HG02571 (cell line): ENCODE measurements at regions not wholly inside any gene's neighbourhood (a gene's known extent, or its start where the extent isn't known, plus 50 kb on each side); places are given as distances from the start of the nearest gene placed in this dataset.

Experiments
- ATAC-seq: cut with Tn5 transposase; IDR thresholded peaks from one replicate; pipeline ENCODE4 v1.9.1; 2021; ENCODE audit warnings: mild to moderate bottlenecking, moderate library complexity; ENCODE audit not compliant: unreplicated experiment

DNA sequence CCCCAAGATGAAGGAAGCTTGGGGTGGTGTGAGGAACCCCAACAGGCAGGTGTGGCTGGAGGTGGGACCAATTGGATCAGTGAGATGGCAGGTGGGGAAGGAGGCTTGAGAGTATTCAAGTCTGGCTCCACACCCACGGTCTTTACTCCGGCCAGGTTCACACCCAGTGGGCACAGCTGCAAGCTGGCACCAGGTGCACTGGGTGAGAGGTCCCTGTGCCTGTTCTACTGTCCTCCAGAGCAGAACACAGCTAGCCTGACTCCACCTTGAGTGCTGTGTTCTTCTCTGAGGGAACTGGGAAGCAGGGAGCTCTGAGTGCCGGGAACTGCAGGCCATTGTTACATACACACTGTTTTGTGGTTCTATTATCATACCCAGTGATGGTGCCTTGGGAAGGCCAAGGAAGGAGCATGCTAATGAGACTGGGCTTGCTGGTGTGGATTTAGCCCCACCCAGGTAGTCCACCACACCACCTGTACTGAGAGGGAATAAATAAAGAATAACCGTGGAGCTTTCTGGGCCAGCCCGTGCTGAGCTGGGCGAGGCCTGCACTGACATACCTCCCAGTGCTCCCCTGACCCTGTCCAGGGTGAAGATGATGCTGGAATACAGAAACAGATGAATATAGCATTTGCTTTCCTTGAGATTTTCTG lies 93.4 kb downstream of the ABHD5 start:
- no peak for ATAC-seq

DNA sequence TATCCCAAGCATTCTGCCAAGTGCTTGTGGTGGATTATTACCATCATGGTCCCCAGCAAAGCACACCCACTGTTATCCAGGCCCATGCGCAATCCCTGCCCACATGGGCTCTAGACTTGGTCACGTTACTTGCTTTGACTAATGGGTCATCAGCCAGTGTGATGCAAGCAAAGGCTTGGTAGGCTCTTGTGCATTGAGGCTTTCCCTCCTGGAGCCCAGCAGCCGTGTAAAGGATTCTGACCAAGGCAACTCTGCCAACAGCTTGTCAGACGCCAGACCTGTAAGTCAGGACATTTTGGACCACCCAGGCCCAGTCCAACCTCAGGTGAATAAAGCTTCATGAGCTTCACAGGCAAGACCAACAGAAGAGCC lies 93.9 kb downstream of the ABHD5 start:
- no peak for ATAC-seq

DNA sequence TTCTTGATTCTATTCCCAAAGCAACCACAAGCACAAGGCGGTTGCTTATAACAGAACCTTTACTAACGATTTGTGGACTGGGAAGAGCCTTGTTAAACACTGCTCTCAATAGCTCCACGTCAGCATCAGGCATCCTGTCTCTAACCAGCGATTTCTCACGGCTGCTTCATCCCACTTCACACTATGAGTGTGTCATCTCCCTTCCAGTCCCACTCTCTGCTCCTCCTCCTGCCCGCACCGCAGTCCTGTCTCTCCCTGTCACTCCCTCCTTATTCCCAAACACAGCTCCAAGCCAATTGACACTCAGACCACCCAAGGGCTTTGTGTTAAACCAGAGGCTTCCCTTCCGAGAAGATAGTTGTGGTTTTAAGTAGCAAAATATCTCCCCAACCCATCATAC lies 94.8 kb downstream of the ABHD5 start:
- ATAC-seq = no peak

DNA sequence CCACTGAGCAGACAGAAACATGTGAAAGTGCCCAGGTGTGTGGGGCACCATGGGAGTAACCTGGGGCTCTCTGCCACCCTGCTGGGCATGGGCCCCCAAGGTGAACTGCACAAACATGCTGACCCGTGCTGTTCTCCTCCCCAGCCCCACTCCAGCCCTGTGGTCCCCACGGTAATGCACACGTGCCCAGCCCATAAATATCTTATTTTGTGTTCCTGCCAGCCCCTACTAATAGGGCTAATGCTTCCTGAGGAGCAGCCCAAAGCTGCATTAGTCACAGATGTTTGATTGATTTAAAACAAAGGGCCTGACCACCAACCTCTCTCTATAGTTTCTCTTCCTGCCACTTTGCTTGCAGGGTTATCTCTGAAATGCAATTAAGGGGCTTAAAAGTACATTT lies 95.4 kb downstream of the ABHD5 start:
- no peak for ATAC-seq

DNA sequence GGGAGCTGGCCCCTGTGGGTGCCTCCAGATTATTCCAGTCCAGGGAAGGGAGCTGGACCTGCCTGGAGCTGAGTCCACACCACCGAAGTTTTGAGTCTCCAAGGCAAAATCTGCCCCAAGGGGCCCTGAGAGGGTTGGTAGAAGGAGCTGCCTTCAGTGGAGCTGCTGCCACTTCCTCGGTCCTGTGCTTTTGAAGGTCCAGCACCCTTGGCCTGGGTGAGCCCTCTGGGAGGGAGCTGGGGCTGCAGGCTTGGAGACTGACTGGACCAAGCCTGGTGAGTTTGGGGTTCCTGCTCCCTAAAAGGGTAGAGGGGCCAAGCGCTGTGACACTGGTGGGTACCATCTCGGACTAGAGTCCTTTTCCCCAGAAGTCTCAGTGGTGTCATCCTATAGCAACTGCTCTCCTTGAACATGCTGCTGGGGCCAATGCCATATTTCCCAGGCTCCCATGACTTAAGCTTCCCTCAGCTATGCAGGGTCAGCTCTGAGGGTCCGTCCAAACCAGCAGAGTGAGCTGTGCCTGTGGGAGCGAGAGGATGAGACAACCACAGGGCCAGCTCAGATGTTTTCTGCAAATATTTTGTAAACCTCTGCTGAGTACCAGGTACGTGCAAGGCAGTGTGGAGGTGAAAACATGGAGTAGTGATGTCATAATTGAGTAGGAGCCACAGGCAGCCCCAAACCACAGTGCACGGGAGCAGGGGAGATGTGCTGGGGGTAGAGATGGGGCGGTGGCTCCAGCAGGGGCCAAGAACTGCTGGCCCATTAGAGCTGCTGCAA lies 96.0 kb downstream of the ABHD5 start:
- no peak for ATAC-seq

DNA sequence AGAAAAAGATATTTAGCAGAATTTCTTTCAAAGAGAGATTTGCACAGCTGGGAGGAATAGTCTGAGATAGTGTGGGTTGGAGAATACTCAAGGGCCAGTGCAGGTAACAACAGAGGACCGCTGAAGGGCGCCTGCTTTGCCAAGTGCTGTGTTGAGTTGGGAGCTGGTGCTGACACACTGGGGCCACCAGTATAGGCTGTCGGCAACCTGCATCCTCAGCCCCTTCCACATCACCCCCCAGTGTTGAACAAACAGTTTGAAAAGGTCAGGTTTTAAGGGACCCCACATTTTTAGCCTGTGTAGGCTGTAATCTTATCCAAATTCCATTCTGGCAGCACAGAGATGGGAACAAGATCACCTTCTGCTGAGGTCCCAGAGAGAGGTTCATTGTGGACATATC lies 96.6 kb downstream of the ABHD5 start:
- no peak for ATAC-seq

DNA sequence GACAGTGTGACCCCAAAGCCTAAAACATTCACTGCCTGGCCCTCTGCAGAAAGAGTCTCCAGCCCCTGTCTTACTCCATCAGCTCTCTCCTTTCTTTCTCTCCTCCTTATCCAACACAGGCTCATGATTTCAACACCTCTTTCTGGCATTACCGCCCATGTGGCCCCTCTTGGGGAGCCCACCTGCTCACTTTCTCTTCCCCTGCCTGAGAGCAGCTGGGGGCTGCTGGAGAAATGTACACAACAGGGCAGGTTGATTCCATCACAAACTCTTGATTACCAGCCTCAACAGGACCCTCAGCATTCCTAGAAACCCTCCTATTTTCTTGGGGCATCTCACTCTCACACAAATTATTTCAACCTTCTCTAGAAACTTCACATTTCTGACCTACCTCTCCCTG lies 98.3 kb downstream of the ABHD5 start:
- no peak for ATAC-seq

DNA sequence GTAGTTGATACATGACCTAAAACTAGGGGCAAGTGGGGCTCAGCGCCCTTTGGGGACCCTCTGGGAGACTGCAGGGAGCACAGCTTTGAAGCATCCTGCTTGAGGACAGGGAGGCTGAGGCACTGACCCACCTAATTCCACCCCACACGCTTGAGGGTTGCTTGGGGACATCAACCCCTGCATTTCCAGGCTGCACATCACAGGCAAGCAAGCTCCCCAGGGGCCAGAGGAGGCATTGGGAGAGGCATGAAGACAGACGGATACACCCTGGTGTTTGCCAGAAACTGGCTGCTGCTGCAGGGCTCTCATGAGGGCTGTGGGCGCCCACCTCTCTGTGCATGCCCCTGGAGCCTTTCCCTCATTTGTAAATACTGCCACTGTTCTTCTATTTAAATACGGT lies 99.3 kb downstream of the ABHD5 start:
- no peak for ATAC-seq

DNA sequence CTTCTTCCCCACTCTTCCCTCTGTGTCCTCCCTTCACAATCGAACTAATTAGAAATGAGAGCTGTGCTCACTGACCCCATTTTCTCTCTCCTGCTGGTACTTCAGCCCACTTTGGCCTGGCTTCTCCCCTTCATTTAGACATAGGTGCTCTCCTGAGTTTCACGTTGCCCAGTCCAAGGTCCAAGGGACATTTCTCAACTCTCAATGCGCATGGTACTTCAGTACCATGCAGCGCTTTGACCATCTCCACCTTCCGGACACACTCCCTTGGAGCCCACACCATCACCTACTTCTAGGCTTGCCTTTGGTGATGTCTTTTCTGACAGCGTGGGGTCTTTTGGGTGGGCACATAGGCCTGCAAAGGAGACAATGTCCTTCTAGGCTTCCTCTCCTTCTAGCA lies 99.7 kb downstream of the ABHD5 start:
- no peak for ATAC-seq

DNA sequence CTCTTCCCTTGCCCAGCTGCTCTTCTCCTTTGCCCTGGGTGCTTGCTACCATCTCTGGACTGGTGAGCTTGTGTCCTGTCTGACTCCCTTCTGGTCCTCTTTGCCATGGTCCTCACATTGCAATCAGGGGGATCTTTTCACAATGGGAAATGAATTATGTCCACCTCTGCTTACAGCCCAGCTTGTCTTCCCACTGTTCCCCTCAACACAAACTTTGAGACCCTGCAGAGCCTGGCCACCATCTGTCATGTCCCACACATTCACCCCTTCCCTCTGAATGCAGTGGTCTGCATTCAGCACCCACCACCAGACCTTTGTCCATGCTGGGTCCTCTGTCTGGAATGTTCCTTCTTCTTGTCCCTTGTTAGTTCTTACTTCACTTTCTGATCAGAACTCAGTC lies 100.5 kb downstream of the ABHD5 start:
- ATAC-seq = no peak

DNA sequence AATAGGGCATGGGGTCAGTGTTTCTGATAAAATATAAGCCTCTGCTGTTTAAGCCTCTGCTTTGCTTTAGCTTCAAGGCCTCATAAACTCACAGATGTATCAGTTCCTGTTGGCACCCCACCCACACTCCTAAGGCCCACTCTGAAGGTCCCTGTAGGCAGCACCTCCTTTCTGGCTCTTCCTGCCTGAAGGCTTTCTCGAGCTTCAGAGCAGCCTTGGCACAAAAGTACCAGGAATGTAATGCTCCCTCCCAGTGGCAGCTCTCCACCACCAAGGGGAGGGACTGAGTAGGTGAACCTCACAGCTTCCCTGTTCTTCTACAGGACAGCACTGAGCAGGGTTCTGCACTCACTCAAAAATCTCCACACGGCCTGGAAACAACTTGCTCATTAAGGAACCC lies 102.2 kb downstream of the ABHD5 start:
- ATAC-seq = no peak

DNA sequence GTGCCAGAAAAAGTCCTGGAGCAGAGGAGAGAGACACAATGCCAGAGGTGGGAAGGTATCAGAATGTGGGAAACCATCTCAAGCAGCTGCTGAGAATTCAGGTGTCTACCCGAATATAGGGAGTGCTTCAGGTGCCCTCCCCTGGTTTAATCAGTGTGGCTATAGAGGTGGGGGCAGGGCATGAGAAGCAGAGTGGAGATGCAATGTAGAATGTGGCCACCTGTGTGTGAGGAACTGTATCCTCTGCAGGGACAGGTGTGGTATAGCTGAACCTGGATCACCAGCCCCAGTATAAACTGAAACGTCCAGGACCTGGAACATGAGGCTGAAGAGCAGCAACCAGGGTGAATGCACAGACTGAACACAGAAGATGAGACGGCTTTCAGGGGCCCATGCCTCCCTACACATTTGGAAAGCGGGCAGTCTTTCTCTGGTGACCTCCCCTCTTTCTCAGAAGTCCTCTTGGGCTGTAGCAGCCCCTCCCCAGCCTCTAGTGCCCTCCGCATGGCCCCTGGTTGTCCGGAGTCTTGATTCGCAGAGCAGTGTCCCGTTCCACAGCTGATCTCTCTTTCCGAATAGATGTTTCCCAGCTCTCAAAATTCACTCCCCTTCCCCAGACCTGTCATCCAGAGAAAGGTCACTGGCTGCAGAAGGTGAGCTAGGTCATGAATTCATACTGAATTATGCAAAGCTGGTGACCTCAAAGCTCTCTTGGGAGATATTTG lies 103.1 kb downstream of the ABHD5 start:
- ATAC-seq = no peak

DNA sequence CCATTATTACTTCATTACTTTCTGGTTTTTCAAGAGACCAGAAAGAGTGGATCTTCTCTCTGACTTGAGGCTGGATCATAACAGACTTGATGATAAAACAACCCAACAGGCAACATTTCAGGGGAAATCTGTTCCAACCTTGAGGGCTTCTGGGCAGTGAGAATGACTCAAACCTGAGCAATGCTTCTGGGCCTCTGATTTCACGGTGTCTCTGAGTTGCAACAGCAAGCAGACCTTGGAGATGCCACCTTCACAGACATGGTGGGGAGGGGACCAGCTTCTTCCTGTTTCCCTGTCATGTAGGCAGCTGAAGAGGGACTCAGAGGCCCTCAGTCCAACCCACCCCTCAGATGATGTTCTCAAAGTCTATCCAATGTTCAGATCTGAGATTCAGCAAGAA lies 104.0 kb downstream of the ABHD5 start:
- ATAC-seq = no peak

DNA sequence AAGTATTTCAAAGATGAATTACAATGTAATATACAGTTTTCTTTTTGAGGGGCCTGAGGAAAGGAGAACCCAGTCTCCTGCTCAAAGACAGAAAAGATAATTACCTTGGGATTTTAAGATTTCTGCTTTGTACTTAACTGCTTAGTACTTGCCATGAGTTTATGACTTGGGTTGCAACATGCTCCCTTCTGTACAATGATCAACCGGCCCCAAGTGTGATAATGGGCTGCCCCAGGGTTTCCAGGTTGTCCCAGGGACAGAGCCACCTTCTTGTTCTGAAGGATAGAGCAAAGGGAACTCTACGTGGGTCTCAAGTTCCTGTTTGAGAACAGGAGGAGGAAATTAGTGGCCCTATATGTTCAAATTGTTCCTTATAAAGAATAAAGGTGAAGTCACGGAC lies 104.8 kb downstream of the ABHD5 start:
- no peak for ATAC-seq

DNA sequence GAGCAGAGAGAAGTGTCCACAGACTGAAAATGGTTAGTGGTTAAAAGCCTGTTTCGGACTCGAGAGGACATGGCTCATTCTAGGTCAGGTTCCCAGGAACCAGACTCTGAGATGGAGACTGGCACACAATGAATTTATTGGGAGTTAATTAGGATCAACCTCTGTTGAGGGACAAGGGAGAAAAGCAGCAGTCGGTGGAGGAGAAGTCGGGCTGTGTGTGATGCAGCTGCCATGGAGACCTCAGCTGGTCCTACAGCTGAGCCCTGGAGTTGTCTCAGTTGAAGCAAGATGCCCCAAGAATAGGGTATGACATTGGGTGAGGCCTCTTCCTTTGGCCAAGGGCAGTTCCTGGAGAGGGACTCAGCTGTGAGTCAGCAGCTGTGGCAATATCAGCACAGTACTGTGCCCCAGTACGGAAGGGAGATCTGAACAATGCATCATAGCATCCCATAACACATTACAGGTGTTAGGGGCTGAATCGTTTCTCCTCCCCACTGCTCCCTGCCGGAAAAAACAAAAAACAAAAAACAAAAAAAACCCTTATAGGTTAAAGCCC lies 105.4 kb downstream of the ABHD5 start:
- no peak for ATAC-seq

DNA sequence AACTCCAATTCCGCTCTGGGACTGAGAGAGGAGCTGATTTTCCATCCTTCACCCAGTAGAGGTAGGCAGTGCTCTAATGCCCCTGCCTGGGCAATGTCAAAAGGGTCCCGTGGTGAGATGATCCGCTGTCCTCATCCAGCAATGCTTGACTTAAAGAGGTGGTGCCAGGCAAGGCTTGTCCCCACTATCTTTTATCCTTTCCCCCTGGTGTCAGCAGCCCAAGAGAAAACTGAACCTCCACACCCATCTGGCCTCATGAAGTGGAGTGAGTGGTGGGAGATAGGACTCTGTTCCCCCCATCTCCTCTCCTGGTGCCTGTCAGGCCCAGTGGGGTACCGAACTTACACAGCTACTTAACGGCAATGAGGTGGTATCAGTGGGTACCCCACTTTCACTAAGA lies 107.1 kb downstream of the ABHD5 start:
- no peak for ATAC-seq

DNA sequence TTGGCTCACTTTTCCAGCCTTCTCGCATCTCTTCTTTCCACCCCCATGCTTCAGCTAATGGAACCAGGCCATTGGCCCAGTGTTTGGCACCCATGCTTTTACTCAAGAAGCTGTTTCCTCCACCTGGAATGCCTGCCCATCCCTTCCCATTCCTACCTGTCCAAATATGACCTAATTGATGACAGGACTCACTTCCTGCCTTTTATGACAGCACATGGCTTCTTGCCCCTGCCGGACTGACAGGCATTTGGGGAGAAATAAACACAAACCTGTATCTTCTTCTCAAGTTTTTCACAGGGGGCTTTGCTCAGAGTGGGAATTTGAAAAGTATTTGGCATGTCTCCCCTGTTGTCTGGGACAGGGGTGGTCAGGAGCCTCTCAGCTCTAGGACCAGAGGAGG lies 120.1 kb downstream of the ABHD5 start:
- ATAC-seq = no peak

DNA sequence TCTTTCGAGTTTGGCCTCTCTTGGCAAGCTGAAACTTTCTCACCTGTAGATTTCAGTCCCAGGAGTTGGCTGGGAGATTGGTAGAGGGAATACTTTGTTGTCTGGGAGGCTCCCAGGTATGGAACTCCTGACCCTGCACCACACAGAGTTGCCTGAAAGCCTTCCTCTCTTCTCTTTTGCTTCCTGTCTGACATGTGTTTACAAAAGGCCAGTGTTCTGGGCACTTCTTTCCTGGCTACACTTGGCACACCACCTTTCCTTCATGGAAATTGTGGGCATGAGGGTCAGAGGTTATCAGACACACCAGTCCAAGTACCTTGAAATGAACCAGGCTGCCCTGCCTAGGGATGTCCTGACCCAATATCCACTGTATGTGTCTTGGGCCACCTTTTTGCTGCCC lies 123.7 kb downstream of the ABHD5 start:
- no peak for ATAC-seq

DNA sequence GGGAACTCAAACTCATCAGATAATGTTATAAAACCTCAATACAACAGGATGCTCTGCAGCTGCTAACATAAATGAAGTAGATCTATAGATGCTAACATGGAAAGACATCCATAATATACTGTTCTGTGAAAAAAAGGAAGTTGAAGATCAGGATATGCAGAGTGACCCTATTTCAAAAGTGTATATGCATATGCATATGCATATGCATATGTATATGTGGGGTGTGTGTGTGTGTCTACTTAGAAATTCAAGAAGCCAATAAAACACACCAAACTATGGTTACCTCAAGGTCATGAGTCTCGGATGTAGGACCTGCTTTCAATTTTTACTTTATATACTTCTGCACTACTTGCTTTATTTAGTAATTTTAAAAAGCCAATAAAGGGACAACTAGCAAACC lies 125.6 kb downstream of the ABHD5 start:
- ATAC-seq = no peak

DNA sequence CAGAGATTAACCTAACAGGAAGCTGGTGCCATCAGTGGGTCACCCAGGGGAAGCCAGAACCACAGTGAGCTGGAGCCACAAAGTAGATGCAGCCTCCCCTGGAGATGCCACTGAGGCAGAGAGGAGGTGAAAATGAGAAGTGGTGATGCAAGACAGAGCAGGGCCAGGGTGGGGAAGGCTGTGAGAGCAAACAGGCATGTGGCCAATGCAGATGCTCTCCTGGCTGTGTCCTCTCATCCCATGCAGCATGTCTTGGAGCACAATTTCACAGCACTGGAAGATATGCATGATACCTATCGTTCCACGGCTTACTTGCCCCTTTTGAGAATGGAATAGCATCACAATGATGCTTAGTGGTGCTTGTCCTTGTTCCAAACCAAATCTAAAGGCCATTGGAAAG lies 126.3 kb downstream of the ABHD5 start:
- ATAC-seq = no peak

DNA sequence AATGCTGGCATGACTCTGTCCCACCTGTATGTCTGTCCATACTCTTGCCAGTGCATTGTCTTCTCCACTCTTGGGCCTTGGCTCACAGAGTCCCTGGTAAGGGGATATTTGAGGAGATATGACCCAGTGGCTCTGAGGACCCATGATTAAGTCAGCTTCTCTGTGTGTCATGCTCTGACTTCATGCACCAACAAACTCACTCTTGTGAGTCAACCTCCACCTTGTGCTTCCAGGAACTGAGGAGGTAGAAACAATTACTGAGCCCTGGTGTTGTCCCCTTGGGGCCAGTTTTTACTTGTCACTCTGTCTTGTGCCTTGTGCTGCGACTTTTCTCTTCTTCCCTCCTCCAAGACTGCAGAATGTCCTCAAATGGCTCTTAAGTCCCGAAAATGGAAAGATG lies 127.1 kb downstream of the ABHD5 start:
- no peak for ATAC-seq

DNA sequence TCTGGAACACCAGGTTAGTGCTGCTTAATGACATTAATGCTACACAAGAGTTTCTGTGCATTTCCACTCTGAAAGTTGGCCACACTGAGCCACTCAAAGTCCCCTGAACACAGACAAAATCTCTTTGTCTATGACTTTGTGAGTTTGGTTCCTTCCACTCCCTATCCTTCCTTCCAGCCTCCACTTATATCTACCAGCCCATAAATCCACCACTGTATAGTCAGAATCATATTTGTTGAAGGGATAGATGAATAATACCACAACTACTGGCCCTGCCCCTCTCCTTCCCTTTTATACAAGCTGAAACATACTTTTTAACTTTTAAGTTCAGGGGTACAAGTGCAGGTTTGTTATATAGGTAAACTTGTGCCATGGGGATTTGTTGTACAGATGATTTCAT lies 127.5 kb downstream of the ABHD5 start:
- no peak for ATAC-seq
